RWPE2 (cell line): ENCODE measurements at regions not wholly inside any gene's neighbourhood (a gene's known extent, or its start where the extent isn't known, plus 50 kb on each side); places are given as distances from the start of the nearest gene placed in this dataset.

Source experiments
- ATAC-seq: fragments of 200-7000 bp; cut with Tn5 transposase; 3 replicates; pipeline ENCODE4 v1.9.1; 2021; ENCODE audit warnings: low read depth
- DNase-seq: peaks from one replicate; pipeline ENCODE4 v3.0.0-alpha.2; 2020; ENCODE audit warnings: low spot score
- H3K27ac ChIP-seq: fragments of 450-650 bp; 2 replicates; pipeline ENCODE4 v1.5.1; 2017; ENCODE audit warnings: mild to moderate bottlenecking; ENCODE audit not compliant: poor library complexity, severe bottlenecking
- H3K27me3 ChIP-seq: fragments of 250-450 bp; sonication (Bioruptor Pico); 2 replicates; pipeline ENCODE4 v1.5.1; 2021; ENCODE audit warnings: mild to moderate bottlenecking, moderate library complexity; ENCODE audit not compliant: insufficient read depth, poor library complexity, severe bottlenecking
- H3K36me3 ChIP-seq: fragments of 250-450 bp; sonication (Bioruptor Pico); 2 replicates; pipeline ENCODE4 v1.5.1; 2020; ENCODE audit warnings: low read depth, mild to moderate bottlenecking, moderate library complexity
- H3K4me1 ChIP-seq: fragments of 250-450 bp; sonication (Bioruptor Pico); 2 replicates; pipeline ENCODE4 v1.5.1; 2021; ENCODE audit warnings: mild to moderate bottlenecking, moderate library complexity; ENCODE audit not compliant: insufficient read depth, poor library complexity, severe bottlenecking
- H3K4me3 ChIP-seq: fragments of 250-450 bp; sonication (Bioruptor Pico); 2 replicates; pipeline ENCODE4 v1.5.1; 2021; ENCODE audit warnings: mild to moderate bottlenecking, moderate library complexity; ENCODE audit not compliant: severe bottlenecking
- H3K9me3 ChIP-seq: fragments of 250-450 bp; sonication (Bioruptor Pico); 2 replicates; pipeline ENCODE4 v1.5.1; 2021; ENCODE audit warnings: mild to moderate bottlenecking, moderate library complexity; ENCODE audit not compliant: severe bottlenecking
- CTCF ChIP-seq: fragments of 450-650 bp; IDR thresholded peaks from one replicate; pipeline ENCODE4 v1.5.1; 2017; ENCODE audit warnings: mild to moderate bottlenecking, moderate library complexity; ENCODE audit not compliant: poor library complexity, severe bottlenecking

- peaks cover 18% of the 10 kb centered on the region for H3K27me3 ChIP-seq
- no peak for DNase-seq
- no peak for TF ChIP-seq CTCF
- H3K27ac ChIP-seq = no peak overlapping the region
- H3K4me3 ChIP-seq = no peak overlapping the region
- ATAC-seq = no peak
- peaks cover 4% of the 10 kb centered on the region for H3K4me1 ChIP-seq
- no peaks in the 10 kb centered on the region for H3K9me3 ChIP-seq
- no peaks in the 10 kb centered on the region for H3K36me3 ChIP-seq
Observed at GRCh38 chr1:13898406-13898805, 198.4 kb downstream of the PRDM2 start.

DNA sequence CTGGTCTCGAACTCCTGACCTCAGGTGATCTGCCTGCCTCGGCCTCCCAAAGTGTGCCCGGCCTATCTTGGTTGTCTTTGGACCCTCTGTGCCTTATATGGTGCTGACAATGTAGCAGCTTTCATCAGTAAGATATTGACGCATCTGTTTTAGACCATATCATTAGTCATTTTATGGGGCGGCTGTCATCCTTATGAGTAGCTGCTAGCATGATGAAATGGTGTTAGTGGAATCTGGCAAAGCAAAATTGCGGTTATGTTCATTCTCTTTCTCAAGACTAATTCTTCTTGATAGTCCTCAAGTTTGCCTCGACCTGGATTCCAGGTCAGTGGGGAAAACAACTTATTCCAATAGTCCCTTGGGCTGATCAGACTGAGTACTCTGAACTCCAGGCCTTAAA is 199.9 kb downstream of the PRDM2 start:
- Histone ChIP-seq H3K9me3 (no peaks in the 10 kb centered on the region), H3K4me3 (no peak overlapping the region), H3K27me3 (peaks cover 4% of the 10 kb centered on the region), H3K27ac (no peak overlapping the region), H3K4me1 (peaks cover 4% of the 10 kb centered on the region), H3K36me3 (no peaks in the 10 kb centered on the region)
- no peak for TF ChIP-seq CTCF
- DNase-seq (no peak), ATAC-seq (peak; percentile 73)

- peaks cover 3% of the 10 kb centered on the region for H3K27me3 ChIP-seq
- no peak overlapping the region for H3K27ac ChIP-seq
- TF ChIP-seq CTCF = no peak
- H3K4me3 ChIP-seq = no peak overlapping the region
- ATAC-seq (peak; percentile 61; the same call in 2 of the 3 replicates), DNase-seq (no peak)
- peaks cover 4% of the 10 kb centered on the region for H3K4me1 ChIP-seq
- no peaks in the 10 kb centered on the region for H3K36me3 ChIP-seq
- no peaks in the 10 kb centered on the region for H3K9me3 ChIP-seq
Observed at GRCh38 chr1:13900583-13900982, 200.6 kb downstream of the PRDM2 start.

- ATAC-seq (no peak), DNase-seq (no peak)
- Histone ChIP-seq H3K27ac (no peak overlapping the region), H3K4me3 (no peak overlapping the region), H3K27me3 (peaks cover 7% of the 10 kb centered on the region), H3K9me3 (no peaks in the 10 kb centered on the region), H3K4me1 (peaks cover 4% of the 10 kb centered on the region), H3K36me3 (no peaks in the 10 kb centered on the region)
- TF ChIP-seq CTCF = no peak
Observed at GRCh38 chr1:13901039-13901438, 201.1 kb downstream of the PRDM2 start.

GRCh38 chr1:13901597-13901996 is 201.6 kb downstream of the PRDM2 start:
- no peaks in the 10 kb centered on the region for H3K9me3 ChIP-seq
- H3K4me1 ChIP-seq = peaks cover 4% of the 10 kb centered on the region
- no peak for TF ChIP-seq CTCF
- peaks cover 12% of the 10 kb centered on the region for H3K27me3 ChIP-seq
- no peaks in the 10 kb centered on the region for H3K36me3 ChIP-seq
- no peak overlapping the region for H3K4me3 ChIP-seq
- ATAC-seq (no peak), DNase-seq (no peak)
- H3K27ac ChIP-seq = no peak overlapping the region
